HG02938 (cell line): ENCODE measurements at regions not wholly inside any gene's neighbourhood (a gene's known extent, or its start where the extent isn't known, plus 50 kb on each side); places are given as distances from the start of the nearest gene placed in this dataset.
"Not testable (repeated sequence)": the region's sequence is repeated elsewhere in the genome, so short reads cannot be mapped to it uniquely, and the experiment has no call there.

Experiments
- ATAC-seq: cut with Tn5 transposase; IDR thresholded peaks from one replicate; pipeline ENCODE4 v1.9.1; 2021; ENCODE audit warnings: mild to moderate bottlenecking, moderate library complexity; ENCODE audit not compliant: unreplicated experiment

GRCh38 chr9:107809871-107810460 is 320.4 kb upstream of the KLF4 start:
- ATAC-seq, result no peak

GRCh38 chr9:107807183-107807582 is 317.6 kb upstream of the KLF4 start:
- ATAC-seq, result no peak

GRCh38 chr9:107805201-107805600 is 315.6 kb upstream of the KLF4 start:
- ATAC-seq, result no peak

- no peak for ATAC-seq
These were observed 304.7 kb upstream of the KLF4 start for GRCh38 chr9:107794259-107794658.

- no peak for ATAC-seq
These were observed 304.0 kb upstream of the KLF4 start for GRCh38 chr9:107793541-107793940.

- no peak for ATAC-seq
These were observed 303.0 kb upstream of the KLF4 start for GRCh38 chr9:107792596-107792995.

GRCh38 chr9:107792006-107792405 is 302.4 kb upstream of the KLF4 start:
- no peak for ATAC-seq

GRCh38 chr9:107789001-107789700 is 299.6 kb upstream of the KLF4 start:
- ATAC-seq, result no peak

- ATAC-seq, result no peak
These were observed 297.0 kb upstream of the KLF4 start for GRCh38 chr9:107786561-107786960.

GRCh38 chr9:107784235-107784958 is 294.8 kb upstream of the KLF4 start:
- no peak for ATAC-seq

GRCh38 chr9:107782789-107783188 is 293.2 kb upstream of the KLF4 start:
- ATAC-seq, result no peak

GRCh38 chr9:107782381-107782780 is 292.8 kb upstream of the KLF4 start:
- ATAC-seq, result no peak

GRCh38 chr9:107780960-107781359 is 291.4 kb upstream of the KLF4 start:
- ATAC-seq, result no peak

GRCh38 chr9:107779731-107780130 is 290.2 kb upstream of the KLF4 start:
- ATAC-seq, result no peak

- ATAC-seq, result no peak
These were observed 289.1 kb upstream of the KLF4 start for GRCh38 chr9:107778661-107779060.

- ATAC-seq, result not testable (repeated sequence)
These were observed 284.5 kb upstream of the KLF4 start for GRCh38 chr9:107774099-107774498.

GRCh38 chr9:107772988-107773387 is 283.4 kb upstream of the KLF4 start:
- no peak for ATAC-seq

GRCh38 chr9:107770716-107771115 is 281.1 kb upstream of the KLF4 start:
- ATAC-seq, result no peak

- ATAC-seq, result no peak
These were observed 278.7 kb upstream of the KLF4 start for GRCh38 chr9:107768224-107768623.

GRCh38 chr9:107767711-107768110 is 278.1 kb upstream of the KLF4 start:
- ATAC-seq, result no peak

GRCh38 chr9:107763469-107763868 is 273.9 kb upstream of the KLF4 start:
- ATAC-seq, result not testable (repeated sequence)

GRCh38 chr9:107761307-107761706 is 271.7 kb upstream of the KLF4 start:
- no peak for ATAC-seq
